Cardiac muscle cell (in vitro differentiated cells and primary cell): ENCODE measurements at regions not wholly inside any gene's neighbourhood (a gene's known extent, or its start where the extent isn't known, plus 50 kb on each side); places are given as distances from the start of the nearest gene placed in this dataset.
A peak's percentile ranks its signal among the peaks of the same experiment; 100 is the strongest.

Experiments
- DNase-seq, 2 donors: peaks; one replicate each; pipeline versions ENCODE4 v3.0.0 to v3.0.0-alpha.2; 2010 to 2017; ENCODE audit warnings: low read depth in 1 of 2, low spot score in 1 of 2
- H3K27ac ChIP-seq: fragments of 200-600 bp; sonication (generic); 2 replicates; pipeline ENCODE4 v1.5.1; 2016
- H3K27me3 ChIP-seq: fragments of 200-600 bp; sonication (generic); 2 replicates; pipeline ENCODE4 v1.6.0; 2016; ENCODE audit warnings: control low read depth
- H3K36me3 ChIP-seq: fragments of 200-600 bp; sonication (generic); 2 replicates; pipeline ENCODE4 v1.5.1; 2016; ENCODE audit warnings: control low read depth
- H3K4me1 ChIP-seq: fragments of 200-600 bp; sonication (generic); 2 replicates; pipeline ENCODE4 v1.8.1; 2017; ENCODE audit warnings: low read depth, mild to moderate bottlenecking, mixed run types
- H3K4me3 ChIP-seq: fragments of 200-600 bp; sonication (generic); 2 replicates; pipeline ENCODE4 v1.5.1; 2016; ENCODE audit warnings: mild to moderate bottlenecking
- H3K9me3 ChIP-seq: fragments of 200-600 bp; sonication (generic); 2 replicates; pipeline ENCODE4 v1.5.1; 2017; ENCODE audit warnings: low read depth, mild to moderate bottlenecking, control low read depth
- CTCF ChIP-seq: IDR thresholded peaks from 2 replicates; pipeline ENCODE4 v1.5.1; 2012; ENCODE audit warnings: low read depth, mild to moderate bottlenecking, low read length

GRCh38 chr15:35669432-35670045 is 123.6 kb upstream of the DPH6 start:
- Histone ChIP-seq H3K27me3 (no peaks in the 10 kb centered on the region), H3K4me3 (no peak overlapping the region), H3K36me3 (no peaks in the 10 kb centered on the region), H3K9me3 (no peaks in the 10 kb centered on the region), H3K27ac (peak overlapping the region; percentile 64), H3K4me1 (peaks cover 53% of the 10 kb centered on the region)
- no peak for DNase-seq
- no peak for TF ChIP-seq CTCF

GRCh38 chr15:35671197-35671596 is 125.2 kb upstream of the DPH6 start:
- Histone ChIP-seq H3K4me3 (no peak overlapping the region), H3K4me1 (peaks cover 67% of the 10 kb centered on the region), H3K36me3 (no peaks in the 10 kb centered on the region), H3K27me3 (no peaks in the 10 kb centered on the region), H3K27ac (no peak overlapping the region), H3K9me3 (no peaks in the 10 kb centered on the region)
- TF ChIP-seq CTCF, result no peak
- no peak for DNase-seq

- peaks cover 61% of the 10 kb centered on the region for H3K4me1 ChIP-seq
Observed at GRCh38 chr15:35671981-35672380, 126.0 kb upstream of the DPH6 start.

GRCh38 chr15:35673093-35673684 is 127.2 kb upstream of the DPH6 start:
- H3K4me3 ChIP-seq, result no peak overlapping the region
- peak in 1 of 2 donors; percentile 4 for DNase-seq
- peak overlapping the region; percentile 94 for H3K27ac ChIP-seq

More at GRCh38 chr15:35671981-35672380, 126.0 kb upstream of the DPH6 start:
- DNase-seq, result no peak
- Histone ChIP-seq H3K27me3 (no peaks in the 10 kb centered on the region), H3K36me3 (no peaks in the 10 kb centered on the region), H3K9me3 (no peaks in the 10 kb centered on the region), H3K4me3 (no peak overlapping the region), H3K27ac (no peak overlapping the region)
- no peak for TF ChIP-seq CTCF

More at GRCh38 chr15:35673093-35673684, 127.2 kb upstream of the DPH6 start:
- Histone ChIP-seq H3K27me3 (no peaks in the 10 kb centered on the region), H3K4me1 (peaks cover 51% of the 10 kb centered on the region), H3K36me3 (no peaks in the 10 kb centered on the region), H3K9me3 (no peaks in the 10 kb centered on the region)
- no peak for TF ChIP-seq CTCF
